Pancreas (tissue), 10 donors: ENCODE measurements at regions not wholly inside any gene's neighbourhood (a gene's known extent, or its start where the extent isn't known, plus 50 kb on each side); places are given as distances from the start of the nearest gene placed in this dataset.

Experiments
- ATAC-seq, 4 donors: fragments of 200-7000 bp; cut with Tn5 transposase; one replicate each; pipeline versions ENCODE4 v1.8.0 to v1.9.1; 2020; ENCODE audit warnings: mild to moderate bottlenecking in 4 of 4, moderate library complexity in 4 of 4
- DNase-seq, 6 donors: peaks; one replicate each; pipeline ENCODE4 v3.0.0-alpha.2; 2020
- FAIRE-seq: peaks from 2 replicates; lab custom pipeline; 2012; peaks lifted over from hg19 to GRCh38; lab: Jason Lieb, UNC
- H3K27ac ChIP-seq, 4 donors: fragments of 200-600 bp; sonication (generic); 1 replicate in 3 of 4; 2 replicates in 1 of 4; pipeline versions ENCODE4 v1.5.0 to v1.8.0; 2020
- H3K27me3 ChIP-seq, 4 donors: fragments of 200-600 bp; one replicate each; pipeline ENCODE4 v1.8.0; 2021
- H3K36me3 ChIP-seq, 3 donors: fragments of 200-600 bp; sonication (generic) in 1 of 3; one replicate each; pipeline versions ENCODE4 v1.5.0 to v1.8.0; 2020 to 2021
- H3K4me1 ChIP-seq, 3 donors: fragments of 200-600 bp; one replicate each; pipeline ENCODE4 v1.8.0; 2021
- H3K4me3 ChIP-seq, 4 donors: fragments of 200-600 bp; sonication (generic) in 2 of 4; one replicate each; pipeline versions ENCODE4 v1.5.0 to v1.8.0; 2020 to 2021
- H3K9me3 ChIP-seq, 4 donors: fragments of 200-600 bp; one replicate each; pipeline ENCODE4 v1.8.0; 2021
- CTCF ChIP-seq, 4 donors: fragments of 200-600 bp; sonication (generic) in 3 of 4; IDR thresholded peaks; one replicate each; pipeline versions ENCODE4 v1.5.0 to v1.8.0; 2021; ENCODE audit warnings: antibody characterized with exemption in 4 of 4
- WGBS, 2 donors: extraction: QIAGEN DNeasy Blood & Tissue Kit; methylation state at CpG; one replicate each; pipeline ENCODE4 v1.1.7; 2013; 5-methylcytosine and 5-hydroxymethylcytosine counted together
- intact Hi-C, 3 donors: fragments of 100-400 bp; cut with DNase I; formaldehyde crosslinking; loops; one replicate each; pipeline versions ENCODE4 v1.11.1 to v1.14.2; 2022
- donor health status: healthy with polysubstance abuse.
- donor health status: DM: no; HTN: no; CAD: no; lungs with moderate emphysema.
- donor health status: DM: no; HTN: no; CAD: no.
- donor health status: control.
- donor health status: control.
- donor health status: Bipolar disorder and iron deficiency.
- donor health status: DM: yes; HTN: yes; CAD: no.
- donor health status: DM: no; HTN: no; CAD: no.
- donor health status: DM: no; HTN: no; CAD: no.
- donor health status: DM: yes; HTN: yes; CAD: no.

GRCh38 chr6:3522561-3523260 lies 65.9 kb upstream of the SLC22A23 start:
- Histone ChIP-seq H3K36me3 (no peaks in the 10 kb centered on the region), H3K4me3 (no peak overlapping the region), H3K4me1 (no peaks in the 10 kb centered on the region), H3K9me3 (no peaks in the 10 kb centered on the region), H3K27ac (no peak overlapping the region), H3K27me3 (no peaks in the 10 kb centered on the region)
- no peak for TF ChIP-seq CTCF (IDR thresholded peaks at IDR 0.05)
- intact Hi-C loops = no loop called here
- 50 to 54% methylated on average over 7 of the region's 7 CpGs for WGBS, 2 donors
- FAIRE-seq (no peak), DNase-seq (no peak), ATAC-seq (no peak)

GRCh38 chr6:3520281-3521230 lies 63.7 kb upstream of the SLC22A23 start:
- FAIRE-seq (no peak), ATAC-seq (no peak), DNase-seq (no peak)
- no peaks in the 10 kb centered on the region for H3K27me3 ChIP-seq
- no peaks in the 10 kb centered on the region for H3K36me3 ChIP-seq
- intact Hi-C loops = no loop called here
- no peaks in the 10 kb centered on the region for H3K4me1 ChIP-seq
- no peak overlapping the region for H3K4me3 ChIP-seq
- WGBS, 2 donors = 87 to 90% methylated on average over 10 of the region's 10 CpGs
- H3K9me3 ChIP-seq = no peaks in the 10 kb centered on the region
- no peak overlapping the region for H3K27ac ChIP-seq
- no peak for TF ChIP-seq CTCF (IDR thresholded peaks at IDR 0.05)

DNA sequence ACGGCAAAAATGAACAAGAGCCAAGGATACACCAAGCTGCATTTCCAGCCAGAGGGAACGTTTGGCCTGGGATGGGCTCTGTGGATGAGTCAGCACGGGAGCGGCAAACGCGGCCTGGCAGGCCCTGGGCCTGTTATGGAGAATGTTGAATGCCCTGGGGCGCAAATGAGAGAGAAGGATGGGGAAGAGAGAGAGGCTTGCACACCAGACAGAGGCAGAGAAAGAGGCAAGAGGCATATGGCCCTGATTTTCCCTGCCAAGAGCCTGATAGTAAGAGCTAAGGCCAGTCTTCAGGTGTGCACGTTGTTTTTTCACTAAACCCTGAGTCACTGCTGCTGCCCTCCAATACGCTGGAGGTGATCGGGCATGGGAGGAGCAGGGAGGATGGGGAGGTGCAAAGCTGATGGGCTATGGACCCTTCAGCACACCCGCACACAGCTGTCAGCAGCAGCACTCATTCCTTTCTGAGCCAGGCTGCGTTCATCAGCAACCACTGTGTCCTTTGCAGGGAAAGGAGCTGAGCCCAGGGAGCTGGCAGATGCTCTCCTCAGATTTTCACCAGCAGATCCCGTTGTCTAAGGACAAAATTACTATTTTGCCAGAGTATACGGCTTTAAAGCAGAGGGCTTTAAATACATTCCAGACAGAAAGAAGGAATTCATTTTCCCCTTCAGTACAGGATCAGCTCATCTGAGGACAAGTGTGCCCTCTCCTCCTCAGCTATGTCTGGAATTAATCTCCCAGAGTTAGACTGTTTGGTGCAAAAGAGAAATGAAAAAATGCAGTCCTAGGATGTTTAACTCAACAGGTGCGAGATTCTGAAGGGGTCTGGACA lies 61.7 kb upstream of the SLC22A23 start:
- DNase-seq = no peak
- no peak for TF ChIP-seq CTCF (IDR thresholded peaks at IDR 0.05)
- Histone ChIP-seq H3K9me3 (no peaks in the 10 kb centered on the region), H3K27me3 (no peaks in the 10 kb centered on the region), H3K27ac (no peak overlapping the region), H3K4me1 (no peaks in the 10 kb centered on the region), H3K36me3 (no peaks in the 10 kb centered on the region), H3K4me3 (no peak overlapping the region)
- WGBS, 2 donors = 76 to 81% methylated on average over 15 of the region's 15 CpGs
- intact Hi-C loops = loop anchor here in 1 of 3 donors (10.0 kb wide), 1 partner anchor 244 kb away; no protein-coding TSS in a partner anchor
- FAIRE-seq = no peak
- ATAC-seq = peak in 2 of 4 donors; percentile 36 to 69

DNA sequence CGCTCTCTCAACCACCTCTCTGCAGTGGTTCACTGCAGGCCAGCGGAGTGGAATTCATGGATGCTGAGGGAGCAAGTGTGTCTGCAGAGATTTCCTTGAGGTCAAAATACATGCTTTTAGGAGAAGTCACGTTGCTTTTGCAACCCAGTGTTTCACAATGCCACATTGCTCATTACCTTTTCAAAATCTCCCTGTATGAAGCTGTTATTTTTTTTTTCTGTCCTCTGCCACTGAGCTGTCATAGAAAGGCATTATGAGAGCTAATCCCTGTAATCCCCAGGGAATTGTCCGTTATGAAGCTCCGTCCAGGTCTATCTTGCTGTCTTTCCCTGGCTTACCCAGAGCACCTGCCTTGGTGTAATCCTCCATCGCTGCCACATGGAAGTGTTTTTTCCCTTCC lies 60.5 kb upstream of the SLC22A23 start:
- Histone ChIP-seq H3K27me3 (no peaks in the 10 kb centered on the region), H3K36me3 (no peaks in the 10 kb centered on the region), H3K4me1 (no peaks in the 10 kb centered on the region), H3K4me3 (no peak overlapping the region), H3K9me3 (no peaks in the 10 kb centered on the region), H3K27ac (no peak overlapping the region)
- FAIRE-seq (no peak), ATAC-seq (peak in 1 of 4 donors; percentile 34), DNase-seq (no peak)
- intact Hi-C loops = loop anchor here in 1 of 3 donors (10.0 kb wide), 1 partner anchor 243 kb away; no protein-coding TSS in a partner anchor
- WGBS, 2 donors = 69 to 74% methylated on average over 6 of the region's 6 CpGs
- no peak for TF ChIP-seq CTCF (IDR thresholded peaks at IDR 0.05)
